HG03159 (cell line): ENCODE measurements at regions not wholly inside any gene's neighbourhood (a gene's known extent, or its start where the extent isn't known, plus 50 kb on each side); places are given as distances from the start of the nearest gene placed in this dataset.

Experiments used
- ATAC-seq: cut with Tn5 transposase; IDR thresholded peaks from one replicate; pipeline ENCODE4 v1.9.1; 2021; ENCODE audit warnings: mild to moderate bottlenecking, moderate library complexity; ENCODE audit not compliant: unreplicated experiment

DNA sequence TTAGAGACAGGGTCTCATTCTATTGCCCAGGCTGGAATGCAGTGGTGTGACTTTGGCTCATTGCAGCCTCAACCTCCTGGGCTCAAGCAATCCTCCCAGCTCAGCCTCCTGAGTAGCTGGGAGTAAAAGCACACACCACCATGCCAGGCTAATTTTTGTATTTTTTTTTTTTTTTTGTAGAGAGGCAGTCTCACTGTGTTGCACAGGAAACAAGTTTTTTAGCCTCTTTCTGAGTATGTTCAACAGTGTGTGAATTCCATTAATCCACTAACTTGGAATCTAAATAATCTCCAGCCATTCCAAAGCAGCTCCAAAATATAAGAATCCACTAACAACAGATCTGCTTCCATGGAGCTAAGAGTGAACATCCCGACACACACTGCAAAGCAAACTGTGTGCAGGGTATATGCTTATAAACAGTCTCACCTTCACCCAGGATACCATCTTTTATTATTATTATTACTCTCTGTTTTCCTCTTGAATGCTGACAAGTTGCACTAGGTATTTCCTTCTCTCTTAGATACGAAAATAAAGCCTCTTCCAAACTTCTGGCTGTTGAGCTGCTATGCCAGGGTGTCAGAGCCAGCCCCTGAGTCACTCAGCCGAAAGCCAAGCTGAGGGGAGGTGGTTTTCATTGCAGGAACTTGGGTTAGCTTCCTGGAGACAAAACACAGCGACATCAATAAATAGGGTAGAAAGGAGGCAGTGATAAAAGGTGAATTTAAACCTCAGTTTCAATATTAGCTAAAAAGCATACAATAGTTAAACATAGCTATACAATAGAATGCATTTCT, 264.9 kb downstream of the HIVEP2 start:
- no peak for ATAC-seq

DNA sequence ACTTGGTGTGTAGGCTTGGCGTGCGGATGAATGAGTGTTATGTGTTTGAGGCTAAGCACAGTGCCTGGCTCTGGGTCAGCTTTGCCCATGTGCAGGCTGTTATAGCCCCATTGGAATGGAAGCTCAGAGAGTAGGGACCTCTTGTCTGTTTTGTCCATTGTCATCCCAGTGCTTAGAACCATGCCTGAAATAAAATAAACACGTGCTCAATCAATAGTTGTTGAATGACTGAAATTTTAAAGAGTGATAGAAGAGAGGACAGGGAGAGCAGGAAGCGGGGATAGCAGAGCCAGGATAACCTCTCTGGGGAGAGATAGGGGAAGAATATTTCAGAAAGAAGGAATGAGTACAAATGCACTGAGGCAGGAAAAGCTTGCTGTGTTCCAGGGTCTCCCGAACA, 263.9 kb downstream of the HIVEP2 start:
- no peak for ATAC-seq

DNA sequence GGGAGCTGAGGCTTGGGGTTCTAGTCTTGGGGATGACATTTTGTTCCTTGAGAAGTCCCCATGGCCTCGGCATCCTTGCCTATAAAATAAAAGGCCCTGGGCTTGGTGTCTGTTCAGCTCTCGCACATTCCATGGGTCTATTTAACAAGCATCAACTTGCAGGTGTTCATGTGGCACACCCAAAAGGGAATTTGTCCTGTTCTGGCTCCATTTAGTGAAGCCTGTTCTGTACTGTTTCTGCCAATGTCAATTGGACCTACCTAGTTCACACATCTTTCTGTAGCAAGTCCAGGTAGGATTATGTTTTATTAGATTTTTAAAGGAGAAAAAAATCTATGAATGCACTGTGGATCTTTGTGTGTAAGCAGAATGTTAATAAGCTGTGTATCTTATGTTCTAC, 262.0 kb downstream of the HIVEP2 start:
- no peak for ATAC-seq

DNA sequence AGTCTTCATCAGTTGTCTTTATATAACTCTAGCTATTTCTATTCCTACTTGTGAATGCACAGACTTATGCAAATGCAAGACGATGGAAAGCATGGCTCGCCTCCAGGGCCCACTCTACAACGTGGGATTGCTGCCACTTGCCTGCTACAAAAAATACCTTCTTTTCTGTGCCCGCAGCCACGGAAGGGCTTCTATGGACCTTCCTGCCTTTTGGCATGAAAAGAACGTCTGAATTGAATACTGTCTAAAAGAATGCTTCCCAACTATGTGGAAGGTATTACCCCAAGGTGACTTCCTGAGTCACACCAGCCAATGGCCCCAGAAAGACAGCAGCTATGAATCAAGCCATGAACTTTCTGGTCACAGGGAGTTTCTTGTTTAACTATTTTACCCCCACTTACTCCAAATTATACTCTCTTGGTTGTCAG, 261.2 kb downstream of the HIVEP2 start:
- ATAC-seq, result no peak

DNA sequence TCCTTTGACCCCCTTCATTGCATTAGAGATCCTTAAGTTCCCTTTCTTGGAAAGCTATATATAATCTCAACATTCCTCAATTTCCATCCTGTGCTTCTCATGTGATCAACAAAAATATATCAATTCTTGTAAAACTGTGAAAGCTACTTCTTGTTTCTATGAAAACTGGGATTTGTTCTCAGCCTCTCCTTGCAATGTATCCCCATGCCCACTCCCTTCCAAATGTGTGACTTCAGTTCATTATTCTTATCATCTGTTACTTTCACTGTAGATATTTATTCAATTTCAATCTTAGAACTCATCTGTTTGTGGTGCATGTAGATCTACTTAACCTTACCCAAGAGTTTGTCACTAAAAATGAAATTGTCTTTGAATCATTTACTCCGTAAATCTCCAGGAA, 260.6 kb downstream of the HIVEP2 start:
- ATAC-seq, result no peak

DNA sequence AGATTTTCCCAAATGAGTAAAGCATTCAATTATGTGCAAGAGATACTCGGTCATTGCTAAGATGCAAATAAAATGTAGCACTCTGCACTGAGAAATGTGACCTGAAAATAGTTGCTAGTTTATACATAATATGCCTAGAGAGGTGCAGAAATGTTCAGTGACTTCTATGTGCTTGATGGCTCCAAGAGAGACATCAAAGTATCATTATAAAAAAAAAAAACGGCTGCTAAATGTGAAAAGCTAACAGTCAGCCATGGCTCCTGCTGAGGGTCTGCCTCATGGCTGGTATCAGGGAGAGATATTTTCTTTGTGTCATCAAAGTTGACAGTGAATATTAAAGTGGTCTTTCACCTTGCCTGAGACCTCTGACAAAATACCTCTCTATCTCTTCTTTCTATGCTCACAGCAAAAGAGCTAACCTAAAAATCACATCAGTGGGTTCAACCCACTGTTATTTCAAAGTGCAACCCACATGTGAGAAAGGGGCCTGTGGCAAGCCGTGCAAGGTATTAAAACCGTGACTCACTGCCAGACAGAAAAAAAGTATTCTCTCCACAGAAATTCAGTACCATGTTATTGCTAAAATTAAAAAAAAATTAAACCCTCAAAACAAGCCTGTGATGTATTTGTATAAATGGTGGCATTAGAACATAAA, 259.0 kb downstream of the HIVEP2 start:
- ATAC-seq, result no peak

DNA sequence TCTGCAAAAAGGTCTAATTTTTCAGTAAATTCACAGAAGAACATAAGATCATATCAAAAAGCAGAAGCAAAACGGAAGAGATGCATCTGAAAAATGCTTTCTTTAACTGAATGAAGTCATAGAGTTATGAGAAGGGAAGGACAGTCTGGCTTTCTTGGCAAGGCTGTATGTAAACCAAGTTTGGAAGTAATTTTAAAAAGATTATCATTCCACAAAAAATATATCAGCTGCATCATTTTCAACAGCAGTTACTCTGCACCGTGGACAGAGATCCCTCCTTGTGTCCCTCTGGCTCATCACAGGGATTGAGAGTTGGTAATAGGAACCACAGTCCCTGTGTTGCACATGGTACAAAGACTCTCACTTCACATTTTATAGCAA, 258.5 kb downstream of the HIVEP2 start:
- no peak for ATAC-seq

DNA sequence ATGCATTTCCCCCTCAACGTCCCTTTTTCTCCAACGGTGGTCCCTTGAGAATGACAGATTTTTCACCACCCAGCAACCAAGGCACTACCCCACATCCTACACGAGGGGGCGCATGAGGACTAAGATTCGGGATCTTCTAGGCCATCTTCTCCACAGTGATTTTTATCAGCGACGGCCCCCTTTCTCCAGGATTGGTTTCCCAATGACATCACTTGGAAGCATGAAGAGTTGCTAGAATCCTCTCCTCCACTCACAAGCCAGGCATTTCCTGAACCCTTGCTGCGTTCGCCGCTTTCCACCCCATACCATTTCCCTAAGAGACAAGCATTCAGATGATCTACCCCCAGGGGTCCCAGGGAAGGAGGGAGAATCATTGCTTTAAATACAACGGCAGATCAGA, 252.0 kb downstream of the HIVEP2 start:
- ATAC-seq, result peak; percentile 71

DNA sequence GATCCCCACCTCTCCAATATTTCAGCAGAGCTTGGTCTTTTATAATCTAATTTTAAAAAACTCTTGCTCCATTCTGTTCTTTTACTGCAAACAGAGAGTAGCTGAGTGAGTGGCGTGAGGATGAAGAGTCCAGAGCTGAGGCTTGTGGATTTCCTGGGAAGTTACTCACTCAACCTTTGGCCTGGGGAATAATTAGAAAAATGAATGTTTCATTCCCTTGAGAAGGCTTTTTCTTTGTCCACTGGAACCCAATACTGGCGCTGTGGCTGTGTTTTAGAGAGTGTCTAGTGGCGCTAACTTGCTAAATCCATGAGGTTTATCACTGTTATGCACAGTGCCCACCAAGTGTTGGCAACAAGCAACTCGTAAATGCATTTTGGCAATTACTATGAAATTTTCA, 251.5 kb downstream of the HIVEP2 start:
- no peak for ATAC-seq

DNA sequence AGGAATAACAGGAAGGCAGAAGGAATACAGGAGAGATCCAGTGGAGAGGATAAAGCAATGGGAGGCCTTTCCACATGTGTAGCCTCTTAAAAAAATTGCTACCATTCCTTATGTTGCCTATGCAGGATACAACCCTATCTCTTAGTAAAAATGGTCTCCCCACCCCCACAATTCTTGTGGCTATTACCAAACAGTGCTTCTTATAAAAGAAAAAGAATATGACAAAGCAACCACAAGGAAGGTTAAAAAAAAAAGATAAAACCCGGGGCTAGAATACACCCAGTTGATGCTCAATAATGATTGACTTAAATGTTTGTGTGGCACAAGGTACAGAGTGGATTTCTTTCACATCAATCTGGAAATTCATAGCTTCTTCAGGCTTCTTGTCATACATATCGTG, 250.9 kb downstream of the HIVEP2 start:
- no peak for ATAC-seq

DNA sequence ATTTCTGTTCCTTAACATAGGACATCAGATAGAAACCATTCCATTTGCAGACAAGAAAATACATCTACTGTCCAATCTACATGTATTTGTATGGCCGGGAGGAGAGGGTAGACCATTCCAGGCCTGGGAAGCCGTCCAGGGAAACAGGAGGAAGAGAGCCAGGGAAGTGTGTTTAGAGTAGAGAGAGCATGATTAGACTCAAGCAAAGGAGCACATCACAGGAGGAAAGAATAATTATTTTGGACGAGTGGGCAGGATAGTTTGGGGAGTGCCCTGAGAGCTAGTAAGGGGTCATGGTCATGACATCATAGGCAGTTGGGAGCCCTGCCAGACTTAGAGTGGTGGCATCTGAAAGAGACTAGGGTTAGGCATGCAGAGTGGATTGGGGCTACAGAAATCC, 250.0 kb downstream of the HIVEP2 start:
- ATAC-seq, result no peak

DNA sequence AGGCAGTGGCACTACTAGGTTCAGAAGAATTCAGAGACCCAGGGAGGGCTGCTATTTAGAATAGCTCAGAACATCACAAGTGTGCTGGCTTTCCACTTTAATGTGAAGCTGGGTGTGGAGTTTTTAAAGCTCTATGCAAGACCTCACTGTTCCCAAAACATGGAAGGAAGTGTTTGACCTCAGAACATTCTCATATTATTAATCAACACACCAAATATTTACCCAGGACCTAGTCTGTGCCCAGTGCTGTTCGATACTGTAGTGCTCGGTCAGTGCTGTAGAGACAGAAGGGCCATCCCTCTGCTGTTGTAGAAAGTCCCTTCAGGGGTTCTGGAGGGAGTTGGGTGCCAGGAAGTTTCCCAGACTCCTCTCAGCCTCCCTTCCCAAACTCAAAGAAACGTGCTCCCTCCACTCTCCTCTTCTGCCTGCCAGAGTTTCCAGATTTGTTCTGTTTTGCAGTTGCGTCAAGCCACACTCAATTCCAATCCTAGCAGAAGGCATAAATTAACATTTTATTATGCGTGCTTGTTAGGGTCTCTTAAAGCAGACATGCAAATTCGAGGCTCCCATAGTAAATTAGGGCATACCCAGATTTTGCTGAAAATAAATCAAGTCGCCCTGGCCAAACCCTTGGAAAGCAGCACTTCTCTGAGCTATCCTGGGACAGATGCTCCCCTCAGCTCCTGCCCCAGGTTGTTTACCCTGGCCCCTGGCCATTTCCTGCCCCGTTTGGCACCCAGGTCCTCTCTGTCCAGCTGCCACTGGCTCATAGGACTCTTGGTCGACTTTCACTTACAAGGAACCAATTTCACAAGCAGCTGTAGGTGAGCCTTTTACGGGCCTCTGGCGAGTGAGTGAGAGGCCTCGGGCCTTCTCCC, 248.6 kb downstream of the HIVEP2 start:
- ATAC-seq, result no peak

DNA sequence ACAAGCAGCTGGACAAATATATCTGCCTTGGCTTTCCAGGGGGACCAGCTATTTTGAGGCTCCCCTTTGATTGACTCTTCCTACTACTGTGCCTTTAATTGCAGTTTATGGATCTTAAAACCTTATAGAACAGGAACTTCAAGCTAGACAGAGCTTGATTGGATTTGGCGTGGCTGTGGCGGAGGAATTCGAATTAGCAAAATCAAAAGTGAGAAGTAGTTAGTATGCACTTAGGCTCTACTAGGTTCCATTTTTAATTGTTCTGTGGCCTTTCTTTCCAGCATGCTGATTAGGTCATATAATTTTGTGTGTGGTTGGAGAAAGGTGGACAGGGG, 248.0 kb downstream of the HIVEP2 start:
- ATAC-seq, result no peak

DNA sequence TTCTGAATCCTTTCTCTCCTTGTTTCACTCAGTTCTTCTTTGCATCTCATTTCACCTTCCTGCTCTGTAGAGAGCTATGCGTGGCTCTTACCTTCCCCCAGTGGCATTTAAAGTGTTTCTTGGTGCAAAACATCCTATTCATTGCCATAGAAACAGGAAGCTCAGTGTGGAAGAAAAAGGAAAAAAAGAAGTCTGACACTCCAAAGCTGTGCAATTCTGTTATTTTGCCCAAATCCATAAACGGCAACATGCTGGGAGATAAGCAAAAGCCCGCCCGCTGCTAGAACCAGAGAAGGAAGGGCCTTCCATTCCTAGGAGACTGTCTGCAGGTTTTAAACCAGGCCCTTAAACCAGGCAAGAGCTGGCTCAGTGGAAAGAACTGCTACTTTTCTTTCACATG, 247.1 kb downstream of the HIVEP2 start:
- no peak for ATAC-seq

DNA sequence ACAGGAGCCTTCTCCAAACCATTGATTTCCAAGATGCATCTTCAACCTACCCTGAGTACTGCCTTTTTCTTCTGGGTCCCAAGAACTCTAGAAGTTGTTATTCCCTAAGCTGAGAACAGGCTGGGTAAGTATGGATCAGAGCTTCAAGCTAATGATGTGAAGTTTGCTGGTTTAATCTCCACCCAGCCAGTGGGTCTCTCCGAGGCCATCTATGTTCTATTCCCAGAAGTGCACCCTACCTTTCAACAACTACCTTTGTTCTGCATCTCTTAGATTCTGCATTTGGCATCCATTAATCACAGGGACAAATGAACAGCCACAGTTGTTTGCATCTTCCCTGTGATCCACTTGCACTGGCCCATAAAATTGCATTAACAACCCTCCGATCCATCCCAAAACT, 246.2 kb downstream of the HIVEP2 start:
- ATAC-seq, result no peak

DNA sequence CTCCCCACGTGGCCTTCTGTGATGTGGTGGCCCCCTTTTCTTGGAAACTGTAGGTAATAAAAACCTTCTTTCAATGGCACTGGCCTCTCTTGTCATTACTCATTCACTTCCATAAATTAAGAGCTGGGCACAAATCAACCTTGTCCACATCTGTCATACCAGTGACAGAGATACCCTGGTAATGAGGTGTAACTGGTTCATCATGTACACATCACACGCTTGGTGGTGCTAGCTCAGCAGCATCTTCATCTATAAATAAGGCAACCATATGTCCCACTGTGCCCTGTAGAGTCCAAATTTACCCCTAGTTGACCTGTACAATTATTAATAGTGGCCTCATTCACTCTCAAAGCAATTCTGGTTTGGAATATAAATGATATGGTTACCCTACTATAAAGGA, 245.6 kb downstream of the HIVEP2 start:
- no peak for ATAC-seq

DNA sequence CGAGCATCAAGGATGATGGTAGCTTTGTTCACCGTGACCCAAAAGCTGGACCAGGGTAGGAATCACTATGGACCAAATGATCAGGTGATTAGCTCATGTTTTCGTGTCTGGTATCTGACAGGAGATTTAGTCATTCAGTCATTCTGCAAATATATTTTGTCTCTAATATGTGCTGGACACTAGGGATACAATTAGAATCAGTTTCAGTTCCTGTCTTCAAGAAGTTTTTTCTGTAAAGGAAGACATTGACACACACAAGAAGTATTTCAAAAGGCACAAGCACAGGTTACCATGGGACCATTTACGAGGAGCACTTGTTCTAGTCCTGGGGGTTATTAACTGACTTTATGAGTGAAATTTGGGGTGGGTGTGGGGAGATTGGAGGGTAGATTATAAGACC, 244.9 kb downstream of the HIVEP2 start:
- peak; percentile 54 for ATAC-seq

DNA sequence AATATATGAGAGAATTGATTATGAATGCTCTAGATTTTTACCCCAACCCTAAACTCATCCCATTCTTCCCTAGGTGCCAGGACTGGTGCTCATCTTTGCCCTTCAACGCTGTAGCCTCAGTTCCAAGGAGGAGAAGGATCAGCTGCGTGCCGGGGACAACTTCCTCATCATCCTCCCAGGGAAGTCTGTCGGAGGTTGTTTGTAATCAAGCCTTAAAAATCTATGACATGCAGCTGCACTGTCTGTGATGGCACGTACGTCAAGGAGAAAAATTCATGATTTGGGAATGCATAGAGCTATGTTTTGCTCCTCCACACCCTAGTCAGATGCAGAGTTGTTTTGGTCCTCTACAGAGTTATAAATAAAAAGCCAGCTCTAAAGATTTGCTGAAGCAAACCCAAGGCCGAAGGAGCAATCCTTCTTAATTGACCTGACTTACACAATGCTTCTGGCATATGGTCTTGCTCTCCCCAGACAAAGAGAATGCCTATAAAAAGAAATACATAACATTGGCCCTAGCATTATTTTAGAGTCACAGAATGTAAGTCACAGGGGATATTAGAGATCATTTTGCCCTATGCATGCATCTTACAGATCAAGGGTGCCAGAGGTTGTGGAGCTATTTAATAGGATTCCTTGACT, 244.2 kb downstream of the HIVEP2 start:
- no peak for ATAC-seq
